ENCODE measurements at regions not wholly inside any gene's neighbourhood (a gene's known extent, or its start where the extent isn't known, plus 50 kb on each side); places are given as distances from the start of the nearest gene placed in this dataset.

DNA sequence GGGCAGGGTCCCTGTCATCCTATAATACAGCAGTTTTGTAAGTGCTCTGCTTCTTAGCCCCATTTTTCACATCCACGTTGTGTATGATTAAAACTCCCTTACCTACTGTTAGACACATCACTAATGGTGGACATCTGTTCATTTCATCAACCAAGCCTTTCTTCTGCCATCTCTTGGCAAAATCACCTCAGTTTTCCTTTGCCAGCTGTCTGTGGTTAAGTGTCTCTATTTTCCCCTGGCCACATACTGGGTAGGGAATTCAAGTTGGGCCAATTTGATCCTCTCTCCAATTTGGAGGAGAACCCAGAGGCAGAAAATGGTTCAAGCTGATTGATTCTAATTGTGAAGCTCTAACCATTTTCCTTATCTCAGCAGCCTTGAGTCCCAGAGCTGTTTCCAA, 436.1 kb downstream of the PCDH7 start:
- H3K4me1 ChIP-seq (replicated peaks in 1 of 2), result no peaks in the 10 kb centered on the region
- WGBS, 4 donors, result 50 to 85% (median 59%) methylated on average over 1 of the region's 1 CpG
- intact Hi-C loops (cut with DNase I), result no loop called here
- no peaks in the 10 kb centered on the region for H3K36me3 ChIP-seq (replicated peaks in 1 of 2)
- no peak overlapping the region for H3K4me3 ChIP-seq
- no peak overlapping the region for H3K27ac ChIP-seq
- no peak for DNase-seq
- H3K27me3 ChIP-seq, result no peaks in the 10 kb centered on the region
- TF ChIP-seq POLR2A (IDR thresholded peaks at IDR 0.05), result no peak
- TF ChIP-seq, protein P1, sequence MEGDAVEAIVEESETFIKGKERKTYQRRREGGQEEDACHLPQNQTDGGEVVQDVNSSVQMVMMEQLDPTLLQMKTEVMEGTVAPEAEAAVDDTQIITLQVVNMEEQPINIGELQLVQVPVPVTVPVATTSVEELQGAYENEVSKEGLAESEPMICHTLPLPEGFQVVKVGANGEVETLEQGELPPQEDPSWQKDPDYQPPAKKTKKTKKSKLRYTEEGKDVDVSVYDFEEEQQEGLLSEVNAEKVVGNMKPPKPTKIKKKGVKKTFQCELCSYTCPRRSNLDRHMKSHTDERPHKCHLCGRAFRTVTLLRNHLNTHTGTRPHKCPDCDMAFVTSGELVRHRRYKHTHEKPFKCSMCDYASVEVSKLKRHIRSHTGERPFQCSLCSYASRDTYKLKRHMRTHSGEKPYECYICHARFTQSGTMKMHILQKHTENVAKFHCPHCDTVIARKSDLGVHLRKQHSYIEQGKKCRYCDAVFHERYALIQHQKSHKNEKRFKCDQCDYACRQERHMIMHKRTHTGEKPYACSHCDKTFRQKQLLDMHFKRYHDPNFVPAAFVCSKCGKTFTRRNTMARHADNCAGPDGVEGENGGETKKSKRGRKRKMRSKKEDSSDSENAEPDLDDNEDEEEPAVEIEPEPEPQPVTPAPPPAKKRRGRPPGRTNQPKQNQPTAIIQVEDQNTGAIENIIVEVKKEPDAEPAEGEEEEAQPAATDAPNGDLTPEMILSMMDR (IDR thresholded peaks at IDR 0.05), result no peak
- H3K9me3 ChIP-seq (replicated peaks in 1 of 3), result no peaks in the 10 kb centered on the region

- no peaks in the 10 kb centered on the region for H3K36me3 ChIP-seq (replicated peaks in 1 of 2)
- no peak overlapping the region for H3K27ac ChIP-seq
- H3K27me3 ChIP-seq, result no peaks in the 10 kb centered on the region
- no peak for TF ChIP-seq POLR2A (IDR thresholded peaks at IDR 0.05)
- TF ChIP-seq, protein P1 (IDR thresholded peaks at IDR 0.05), result no peak
- 57 to 66% (median 62%) methylated on average over 3 of the region's 3 CpGs for WGBS, 4 donors
- H3K4me1 ChIP-seq (replicated peaks in 1 of 2), result no peaks in the 10 kb centered on the region
- H3K9me3 ChIP-seq (replicated peaks in 1 of 3), result no peaks in the 10 kb centered on the region
- H3K4me3 ChIP-seq, result no peak overlapping the region
- intact Hi-C loops (cut with DNase I), result no loop called here
- no peak for DNase-seq
Measured at GRCh38 chr4:31160146-31160545, 440.0 kb downstream of the PCDH7 start.

DNA sequence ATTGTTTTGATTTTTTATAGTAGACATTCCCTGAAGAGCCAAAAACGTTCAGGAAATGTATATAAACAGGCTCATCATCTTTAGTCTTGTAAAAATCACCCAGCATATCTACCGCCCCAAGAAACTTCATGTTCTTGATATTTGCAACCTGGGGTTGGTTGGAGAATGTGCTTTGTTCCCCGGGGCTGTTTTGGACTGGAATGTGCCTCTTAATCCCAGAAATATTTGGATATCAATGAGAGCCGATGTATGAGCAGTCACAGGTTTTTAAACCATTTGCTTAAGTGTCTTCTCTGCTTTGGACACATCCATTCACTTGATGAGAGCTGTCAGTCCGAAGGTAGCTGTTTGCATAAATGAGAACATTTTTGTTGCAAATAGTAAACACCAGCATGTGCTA, 449.7 kb downstream of the PCDH7 start:
- no peak overlapping the region for H3K27ac ChIP-seq
- H3K9me3 ChIP-seq (replicated peaks in 1 of 3), result no peaks in the 10 kb centered on the region
- H3K4me1 ChIP-seq (replicated peaks in 1 of 2), result no peaks in the 10 kb centered on the region
- intact Hi-C loops (cut with DNase I), result no loop called here
- H3K4me3 ChIP-seq, result no peak overlapping the region
- no peaks in the 10 kb centered on the region for H3K27me3 ChIP-seq
- H3K36me3 ChIP-seq (replicated peaks in 1 of 2), result no peaks in the 10 kb centered on the region
- 53 to 67% (median 58%) methylated on average over 5 of the region's 5 CpGs for WGBS, 4 donors
- no peak for TF ChIP-seq POLR2A (IDR thresholded peaks at IDR 0.05)
- TF ChIP-seq, protein P1 (IDR thresholded peaks at IDR 0.05), result no peak
- no peak for DNase-seq

DNA sequence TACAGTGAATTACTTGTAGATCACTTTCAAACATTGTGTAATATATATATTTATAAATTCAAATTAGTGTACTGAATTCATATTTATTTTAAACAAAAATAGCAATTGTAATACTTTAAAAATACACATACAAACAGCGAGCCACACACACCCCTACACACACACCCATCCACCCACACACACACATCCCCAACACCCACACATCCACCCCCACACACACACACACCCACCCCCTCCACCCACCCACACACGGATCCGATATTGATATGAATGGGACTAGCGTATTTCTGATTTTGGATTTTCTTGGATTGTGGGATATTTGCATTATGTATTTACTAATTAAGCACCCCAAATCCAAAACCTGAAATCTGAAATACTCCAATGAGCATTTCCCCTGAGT, 451.2 kb downstream of the PCDH7 start:
- Histone ChIP-seq H3K27ac (no peak overlapping the region), H3K9me3 (replicated peaks in 1 of 3) (no peaks in the 10 kb centered on the region), H3K4me3 (no peak overlapping the region), H3K27me3 (no peaks in the 10 kb centered on the region), H3K4me1 (replicated peaks in 1 of 2) (no peaks in the 10 kb centered on the region), H3K36me3 (replicated peaks in 1 of 2) (no peaks in the 10 kb centered on the region)
- DNase-seq, result no peak
- TF ChIP-seq, protein P1 (IDR thresholded peaks at IDR 0.05), result no peak
- TF ChIP-seq POLR2A (IDR thresholded peaks at IDR 0.05), result no peak
- 87 to 92% (median 90%) methylated on average over 4 of the region's 4 CpGs for WGBS, 4 donors
- intact Hi-C loops (cut with DNase I), result no loop called here

All from adrenal gland (tissue), 9 donors.